ENCODE measurements at regions not wholly inside any gene's neighbourhood (a gene's known extent, or its start where the extent isn't known, plus 50 kb on each side); places are given as distances from the start of the nearest gene placed in this dataset.

- H3K4me3 ChIP-seq (ENCODE audit: insufficient read length, low read depth) = no peak overlapping the region
- H3K9me3 ChIP-seq (ENCODE audit: insufficient read depth, low read length) = 0 out of 2 replicates have a peak, but pooled peaks cover 4% of the 10 kb centered on the region
- H3K36me3 ChIP-seq (ENCODE audit: insufficient read depth, insufficient read length, low read length) = peaks cover 4% of the 10 kb centered on the region
- H3K9ac ChIP-seq (ENCODE audit: insufficient read length, low read depth) = no peak overlapping the region
- no peaks in the 10 kb centered on the region for H3K27me3 ChIP-seq (ENCODE audit: insufficient read depth, insufficient read length)
- DNase-seq (ENCODE audit: low read depth, low spot score) = no peak
- TF ChIP-seq YY1 (IDR thresholded peaks at IDR 0.05; ENCODE audit: insufficient read depth, insufficient read length) = no peak
- TF ChIP-seq SUZ12 (IDR thresholded peaks at IDR 0.05; ENCODE audit: extremely low read depth, insufficient read depth, insufficient read length) = no peak
- TF ChIP-seq ZNF274 (IDR thresholded peaks at IDR 0.05; ENCODE audit: low read depth, low read length) = no peak
- no peaks in the 10 kb centered on the region for H3K4me1 ChIP-seq (ENCODE audit: insufficient read depth, insufficient read length)
Observed at GRCh38 chr2:188045016-188045415, 246.7 kb upstream of the GULP1 start.

GRCh38 chr2:188046437-188046836 lies 245.2 kb upstream of the GULP1 start:
- no peak for DNase-seq (ENCODE audit: low read depth, low spot score)
- H3K9me3 ChIP-seq (ENCODE audit: insufficient read depth, low read length) = 0 out of 2 replicates have a peak, but pooled peaks cover 4% of the 10 kb centered on the region
- no peak overlapping the region for H3K4me3 ChIP-seq (ENCODE audit: insufficient read length, low read depth)
- H3K9ac ChIP-seq (ENCODE audit: insufficient read length, low read depth) = no peak overlapping the region
- no peak for TF ChIP-seq YY1 (IDR thresholded peaks at IDR 0.05; ENCODE audit: insufficient read depth, insufficient read length)
- no peak for TF ChIP-seq ZNF274 (IDR thresholded peaks at IDR 0.05; ENCODE audit: low read depth, low read length)
- TF ChIP-seq SUZ12 (IDR thresholded peaks at IDR 0.05; ENCODE audit: extremely low read depth, insufficient read depth, insufficient read length) = no peak
- no peaks in the 10 kb centered on the region for H3K27me3 ChIP-seq (ENCODE audit: insufficient read depth, insufficient read length)
- no peaks in the 10 kb centered on the region for H3K36me3 ChIP-seq (ENCODE audit: insufficient read depth, insufficient read length, low read length)
- no peaks in the 10 kb centered on the region for H3K4me1 ChIP-seq (ENCODE audit: insufficient read depth, insufficient read length)

GRCh38 chr2:188047735-188048134 lies 243.9 kb upstream of the GULP1 start:
- no peaks in the 10 kb centered on the region for H3K36me3 ChIP-seq (ENCODE audit: insufficient read depth, insufficient read length, low read length)
- no peak overlapping the region for H3K9ac ChIP-seq (ENCODE audit: insufficient read length, low read depth)
- TF ChIP-seq ZNF274 (IDR thresholded peaks at IDR 0.05; ENCODE audit: low read depth, low read length) (no peak), YY1 (IDR thresholded peaks at IDR 0.05; ENCODE audit: insufficient read depth, insufficient read length) (no peak), SUZ12 (IDR thresholded peaks at IDR 0.05; ENCODE audit: extremely low read depth, insufficient read depth, insufficient read length) (no peak)
- no peaks in the 10 kb centered on the region for H3K4me1 ChIP-seq (ENCODE audit: insufficient read depth, insufficient read length)
- no peak overlapping the region for H3K4me3 ChIP-seq (ENCODE audit: insufficient read length, low read depth)
- DNase-seq (ENCODE audit: low read depth, low spot score) = no peak
- H3K9me3 ChIP-seq (ENCODE audit: insufficient read depth, low read length) = 0 out of 2 replicates have a peak, but pooled peaks cover 4% of the 10 kb centered on the region
- H3K27me3 ChIP-seq (ENCODE audit: insufficient read depth, insufficient read length) = no peaks in the 10 kb centered on the region

GRCh38 chr2:188050726-188051125 lies 240.9 kb upstream of the GULP1 start:
- no peak for DNase-seq (ENCODE audit: low read depth, low spot score)
- no peaks in the 10 kb centered on the region for H3K27me3 ChIP-seq (ENCODE audit: insufficient read depth, insufficient read length)
- H3K36me3 ChIP-seq (ENCODE audit: insufficient read depth, insufficient read length, low read length) = no peaks in the 10 kb centered on the region
- H3K9me3 ChIP-seq (ENCODE audit: insufficient read depth, low read length) = no peaks in the 10 kb centered on the region
- H3K9ac ChIP-seq (ENCODE audit: insufficient read length, low read depth) = no peak overlapping the region
- no peak overlapping the region for H3K4me3 ChIP-seq (ENCODE audit: insufficient read length, low read depth)
- H3K4me1 ChIP-seq (ENCODE audit: insufficient read depth, insufficient read length) = no peaks in the 10 kb centered on the region
- TF ChIP-seq ZNF274 (IDR thresholded peaks at IDR 0.05; ENCODE audit: low read depth, low read length) (no peak), YY1 (IDR thresholded peaks at IDR 0.05; ENCODE audit: insufficient read depth, insufficient read length) (no peak), SUZ12 (IDR thresholded peaks at IDR 0.05; ENCODE audit: extremely low read depth, insufficient read depth, insufficient read length) (no peak)

GRCh38 chr2:188051706-188052105 lies 240.0 kb upstream of the GULP1 start:
- Histone ChIP-seq H3K4me3 (ENCODE audit: insufficient read length, low read depth) (no peak overlapping the region), H3K4me1 (ENCODE audit: insufficient read depth, insufficient read length) (no peaks in the 10 kb centered on the region), H3K27me3 (ENCODE audit: insufficient read depth, insufficient read length) (no peaks in the 10 kb centered on the region), H3K9ac (ENCODE audit: insufficient read length, low read depth) (no peak overlapping the region), H3K9me3 (ENCODE audit: insufficient read depth, low read length) (no peaks in the 10 kb centered on the region), H3K36me3 (ENCODE audit: insufficient read depth, insufficient read length, low read length) (no peaks in the 10 kb centered on the region)
- no peak for TF ChIP-seq ZNF274 (IDR thresholded peaks at IDR 0.05; ENCODE audit: low read depth, low read length)
- TF ChIP-seq SUZ12 (IDR thresholded peaks at IDR 0.05; ENCODE audit: extremely low read depth, insufficient read depth, insufficient read length) = no peak
- no peak for DNase-seq (ENCODE audit: low read depth, low spot score)

- no peak for DNase-seq (ENCODE audit: low read depth, low spot score)
- H3K9me3 ChIP-seq (ENCODE audit: insufficient read depth, low read length) = peaks cover 4% of the 10 kb centered on the region; the same call in 1 of the 2 replicates
- H3K27me3 ChIP-seq (ENCODE audit: insufficient read depth, insufficient read length) = no peaks in the 10 kb centered on the region
- H3K4me3 ChIP-seq (ENCODE audit: insufficient read length, low read depth) = no peak overlapping the region
- no peak for TF ChIP-seq ZNF274 (IDR thresholded peaks at IDR 0.05; ENCODE audit: low read depth, low read length)
- TF ChIP-seq YY1 (IDR thresholded peaks at IDR 0.05; ENCODE audit: insufficient read depth, insufficient read length) = no peak
- TF ChIP-seq SUZ12 (IDR thresholded peaks at IDR 0.05; ENCODE audit: extremely low read depth, insufficient read depth, insufficient read length) = no peak
- H3K36me3 ChIP-seq (ENCODE audit: insufficient read depth, insufficient read length, low read length) = no peaks in the 10 kb centered on the region
- no peaks in the 10 kb centered on the region for H3K4me1 ChIP-seq (ENCODE audit: insufficient read depth, insufficient read length)
- H3K9ac ChIP-seq (ENCODE audit: insufficient read length, low read depth) = no peak overlapping the region
Observed at GRCh38 chr2:188065386-188065785, 226.3 kb upstream of the GULP1 start.

GRCh38 chr2:188068093-188068492 lies 223.6 kb upstream of the GULP1 start:
- Histone ChIP-seq H3K4me1 (ENCODE audit: insufficient read depth, insufficient read length) (no peaks in the 10 kb centered on the region), H3K4me3 (ENCODE audit: insufficient read length, low read depth) (no peak overlapping the region), H3K9me3 (ENCODE audit: insufficient read depth, low read length) (peaks cover 4% of the 10 kb centered on the region; the same call in 1 of the 2 replicates), H3K27me3 (ENCODE audit: insufficient read depth, insufficient read length) (no peaks in the 10 kb centered on the region), H3K9ac (ENCODE audit: insufficient read length, low read depth) (no peak overlapping the region), H3K36me3 (ENCODE audit: insufficient read depth, insufficient read length, low read length) (no peaks in the 10 kb centered on the region)
- no peak for TF ChIP-seq SUZ12 (IDR thresholded peaks at IDR 0.05; ENCODE audit: extremely low read depth, insufficient read depth, insufficient read length)
- no peak for TF ChIP-seq YY1 (IDR thresholded peaks at IDR 0.05; ENCODE audit: insufficient read depth, insufficient read length)
- no peak for TF ChIP-seq ZNF274 (IDR thresholded peaks at IDR 0.05; ENCODE audit: low read depth, low read length)
- no peak for DNase-seq (ENCODE audit: low read depth, low spot score)
